Activated naive CD8-positive, alpha-beta T cell treated with anti-CD3 and anti-CD28 coated beads, Interleukin-2, amount 10 ng/mL, durations not matched to agents 7 days and 5 days (primary cell): ENCODE measurements at regions not wholly inside any gene's neighbourhood (a gene's known extent, or its start where the extent isn't known, plus 50 kb on each side); places are given as distances from the start of the nearest gene placed in this dataset.

Experiments used
- ATAC-seq: fragments of 150-1000 bp; cut with Tn5 transposase; one replicate; pipeline ENCODE4 v1.10.0; 2021; ENCODE audit warnings: low read depth, moderate library complexity
- POLR2A ChIA-PET: fragments of 350-600 bp; sonication (Branson Sonifier 250); formaldehyde crosslinking; loops from one replicate; lab custom pipeline; 2021; ENCODE audit warnings: antibody characterized with exemption; lab: Charles Lee
- DNase-seq: peaks from one replicate; pipeline ENCODE4 v3.0.0; 2021
- H3K27ac Mint-ChIP-seq: one replicate; pipeline ENCODE4 v1.8.0; 2022; ENCODE audit warnings: mild to moderate bottlenecking, mixed read lengths
- H3K27me3 Mint-ChIP-seq: one replicate; pipeline ENCODE4 v1.8.0; 2022; ENCODE audit warnings: mild to moderate bottlenecking, moderate library complexity, mixed read lengths
- H3K36me3 Mint-ChIP-seq: one replicate; pipeline ENCODE4 v1.8.0; 2021; ENCODE audit warnings: mild to moderate bottlenecking, mixed read lengths
- H3K4me1 Mint-ChIP-seq: one replicate; pipeline ENCODE4 v1.8.0; 2021; ENCODE audit warnings: mixed read lengths
- H3K4me3 Mint-ChIP-seq: one replicate; pipeline ENCODE4 v1.8.0; 2022; ENCODE audit warnings: mild to moderate bottlenecking, moderate library complexity, mixed read lengths
- H3K9me3 Mint-ChIP-seq: one replicate; pipeline ENCODE4 v1.8.0; 2021; ENCODE audit warnings: mixed read lengths

DNA sequence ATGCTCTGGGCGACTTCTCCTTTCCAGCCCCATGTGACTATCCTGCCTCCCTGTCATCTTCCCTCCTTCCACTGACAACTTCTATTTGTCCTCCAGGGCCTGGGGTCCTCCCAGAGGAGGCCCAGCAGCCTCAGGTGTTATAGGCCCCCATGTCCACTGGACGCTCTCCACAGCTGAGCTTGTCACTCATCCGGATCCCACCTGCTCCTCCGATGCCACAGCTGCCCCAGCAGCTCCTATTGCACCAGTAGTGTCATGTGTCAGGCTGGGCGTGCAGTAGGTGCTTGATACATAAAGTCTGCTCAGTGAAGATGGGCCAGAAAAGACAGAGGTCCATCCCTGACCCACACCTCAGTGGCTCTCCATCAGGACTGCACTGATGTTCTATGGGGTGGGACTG is 305.7 kb upstream of the MYT1L start:
- no peaks in the 10 kb centered on the region for H3K27me3 Mint-ChIP-seq

DNA sequence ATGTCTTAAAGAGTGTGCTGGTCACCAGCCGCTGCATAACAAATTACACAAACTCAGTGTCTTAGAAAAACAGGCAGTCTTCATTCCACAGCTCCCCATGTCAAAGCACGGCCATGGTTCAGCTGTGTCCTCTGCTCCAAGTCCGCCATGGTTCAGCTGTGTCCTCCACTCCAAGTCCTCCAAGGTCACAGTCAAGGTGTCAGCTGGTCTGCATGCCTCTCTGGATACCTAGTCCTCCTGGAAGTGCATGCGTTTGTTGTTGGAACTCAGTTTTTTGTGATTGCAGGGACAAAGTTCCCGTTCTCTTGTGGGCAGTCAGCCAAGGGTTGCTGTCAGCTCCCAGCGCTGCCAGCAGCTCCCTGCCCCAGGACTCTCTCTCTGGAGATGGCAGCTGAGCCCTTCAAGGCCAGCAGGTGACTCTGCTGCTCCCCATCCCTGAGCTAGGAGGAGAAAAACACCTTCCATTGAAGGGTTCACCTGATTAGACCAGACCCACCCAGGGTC is 304.0 kb upstream of the MYT1L start:
- ATAC-seq, result no peak
- H3K27ac Mint-ChIP-seq, result no peak overlapping the region
- H3K27me3 Mint-ChIP-seq, result no peaks in the 10 kb centered on the region
- no peak for DNase-seq
- H3K4me1 Mint-ChIP-seq, result no peaks in the 10 kb centered on the region
- no peak overlapping the region for H3K4me3 Mint-ChIP-seq
- no peaks in the 10 kb centered on the region for H3K9me3 Mint-ChIP-seq
- POLR2A ChIA-PET, result no interaction called here
- H3K36me3 Mint-ChIP-seq, result no peaks in the 10 kb centered on the region

More for the DNA sequence above, 305.7 kb upstream of the MYT1L start:
- no peaks in the 10 kb centered on the region for H3K36me3 Mint-ChIP-seq
- ATAC-seq, result no peak
- H3K4me1 Mint-ChIP-seq, result no peaks in the 10 kb centered on the region
- H3K9me3 Mint-ChIP-seq, result no peaks in the 10 kb centered on the region
- POLR2A ChIA-PET, result no interaction called here
- no peak overlapping the region for H3K27ac Mint-ChIP-seq
- no peak overlapping the region for H3K4me3 Mint-ChIP-seq
- DNase-seq, result no peak

DNA sequence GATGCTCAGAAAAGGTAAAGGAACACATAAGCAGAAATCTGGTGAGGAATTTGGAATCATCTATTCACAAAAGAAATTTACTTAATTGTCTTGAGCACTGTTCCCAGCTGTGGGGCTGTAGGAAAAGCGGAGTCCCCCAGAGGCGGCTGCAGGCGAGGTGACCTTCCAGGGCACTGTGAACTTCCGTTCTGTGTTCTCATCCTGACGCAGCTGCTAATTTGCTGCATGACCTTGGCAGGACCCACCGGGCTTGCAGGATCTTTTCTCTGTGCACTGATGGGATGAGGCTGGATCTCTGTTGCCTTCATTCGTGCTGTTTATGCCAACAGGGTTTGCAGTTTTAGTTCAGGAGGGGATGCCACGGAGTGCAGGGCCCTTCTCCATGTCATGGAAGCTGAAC is 301.9 kb upstream of the MYT1L start:
- Mint-ChIP-seq H3K4me3 (no peak overlapping the region), H3K9me3 (no peaks in the 10 kb centered on the region), H3K27ac (no peak overlapping the region), H3K27me3 (no peaks in the 10 kb centered on the region), H3K36me3 (no peaks in the 10 kb centered on the region), H3K4me1 (no peaks in the 10 kb centered on the region)
- ATAC-seq, result no peak
- POLR2A ChIA-PET, result no interaction called here
- no peak for DNase-seq

DNA sequence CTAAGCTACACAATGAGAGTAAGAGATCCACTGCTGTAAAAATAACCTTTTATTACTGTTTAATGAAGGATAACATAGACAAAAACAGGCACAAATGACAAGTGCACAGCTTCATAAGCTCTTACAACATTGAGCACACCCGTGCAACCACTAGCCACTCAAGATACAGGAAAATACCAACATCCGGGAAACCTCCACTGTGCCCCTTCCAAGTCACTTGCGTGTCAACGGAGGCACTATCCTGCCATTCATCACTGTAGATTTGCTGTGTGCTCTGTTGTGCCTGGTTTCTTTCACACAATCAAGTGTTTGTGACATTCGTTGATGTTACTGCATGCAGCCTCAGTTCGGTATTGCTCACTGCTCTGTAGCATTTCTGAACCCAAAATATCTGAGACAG is 292.9 kb upstream of the MYT1L start:
- no peaks in the 10 kb centered on the region for H3K36me3 Mint-ChIP-seq
- ATAC-seq (no peak), DNase-seq (no peak)
- peaks cover 2% of the 10 kb centered on the region for H3K27me3 Mint-ChIP-seq
- POLR2A ChIA-PET, result no interaction called here
- no peaks in the 10 kb centered on the region for H3K4me1 Mint-ChIP-seq
- H3K27ac Mint-ChIP-seq, result no peak overlapping the region
- H3K9me3 Mint-ChIP-seq, result no peaks in the 10 kb centered on the region
- H3K4me3 Mint-ChIP-seq, result no peak overlapping the region

DNA sequence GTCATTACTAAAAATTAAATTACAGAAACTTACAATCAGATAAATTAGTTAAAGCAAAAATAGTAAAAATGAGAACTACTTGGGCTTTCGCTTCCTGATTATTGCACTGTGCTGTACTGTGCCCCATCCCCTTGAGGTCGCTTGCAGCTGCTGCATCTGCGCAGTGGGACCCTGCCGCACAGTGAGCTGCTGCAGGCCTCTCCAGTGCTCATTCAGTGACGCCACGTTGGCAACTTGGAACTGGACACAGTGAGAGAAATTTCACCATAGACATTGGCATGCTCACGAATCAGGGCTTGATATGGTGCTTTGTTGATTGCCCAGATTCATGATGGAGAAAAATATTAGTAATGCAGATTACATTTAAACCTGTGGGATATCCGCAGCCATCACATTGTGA is 290.8 kb upstream of the MYT1L start:
- no peaks in the 10 kb centered on the region for H3K4me1 Mint-ChIP-seq
- no peak for DNase-seq
- POLR2A ChIA-PET, result interaction anchor here (1.0 kb wide), 1 partner anchor 24 kb away, joined by 4 read pairs; no protein-coding TSS in a partner anchor

DNA sequence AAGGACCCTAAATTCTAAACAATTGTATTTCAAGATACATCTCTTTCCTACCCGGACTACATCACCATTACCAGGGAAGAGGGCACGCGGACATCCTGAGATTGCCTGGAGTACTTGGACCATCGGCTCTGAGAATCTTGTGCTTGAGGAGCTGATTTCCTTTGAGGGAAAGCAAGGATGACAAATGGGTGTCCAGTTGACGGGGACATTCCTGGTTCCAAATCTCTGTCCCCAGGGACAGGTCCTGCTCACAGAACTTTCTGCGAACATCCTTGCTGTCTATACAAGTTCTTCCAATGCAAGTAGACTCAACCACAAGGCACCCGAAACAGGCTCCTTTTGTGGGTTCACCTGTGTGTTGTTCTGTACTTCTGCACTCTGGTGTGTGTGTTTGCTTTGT is 289.5 kb upstream of the MYT1L start:
- no peak overlapping the region for H3K27ac Mint-ChIP-seq
- POLR2A ChIA-PET, result no interaction called here

More for the DNA sequence above, 290.8 kb upstream of the MYT1L start:
- no peak overlapping the region for H3K27ac Mint-ChIP-seq
- ATAC-seq, result no peak
- H3K4me3 Mint-ChIP-seq, result no peak overlapping the region
- no peaks in the 10 kb centered on the region for H3K36me3 Mint-ChIP-seq
- H3K9me3 Mint-ChIP-seq, result no peaks in the 10 kb centered on the region
- peaks cover 10% of the 10 kb centered on the region for H3K27me3 Mint-ChIP-seq

DNA sequence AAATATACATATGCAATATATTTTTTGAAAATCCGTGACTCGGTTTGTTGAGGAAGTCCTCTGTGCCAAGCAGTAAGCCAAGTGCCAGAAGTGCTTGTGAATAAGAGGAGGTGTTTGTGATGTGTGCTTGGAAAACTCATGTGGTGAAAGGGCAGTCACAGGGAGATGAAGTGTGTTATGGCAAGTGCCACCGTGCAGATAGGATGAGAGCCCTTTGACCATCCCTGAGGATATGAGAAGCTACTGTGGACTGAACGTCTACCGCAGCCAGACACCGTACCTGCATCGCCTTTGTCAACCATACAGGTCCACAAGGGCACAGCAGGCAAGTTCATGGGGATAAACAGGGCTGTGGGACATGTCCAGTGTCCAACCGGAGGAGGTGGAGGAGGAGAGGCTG is 288.9 kb upstream of the MYT1L start:
- Mint-ChIP-seq H3K4me1 (no peaks in the 10 kb centered on the region), H3K27me3 (peaks cover 13% of the 10 kb centered on the region), H3K9me3 (no peaks in the 10 kb centered on the region), H3K4me3 (no peak overlapping the region), H3K36me3 (no peaks in the 10 kb centered on the region), H3K27ac (no peak overlapping the region)
- ATAC-seq, result no peak
- no peak for DNase-seq
- POLR2A ChIA-PET, result no interaction called here

More for the DNA sequence above, 289.5 kb upstream of the MYT1L start:
- Mint-ChIP-seq H3K4me1 (no peaks in the 10 kb centered on the region), H3K36me3 (no peaks in the 10 kb centered on the region), H3K27me3 (peaks cover 10% of the 10 kb centered on the region), H3K9me3 (no peaks in the 10 kb centered on the region), H3K4me3 (no peak overlapping the region)
- no peak for ATAC-seq
- DNase-seq, result no peak

DNA sequence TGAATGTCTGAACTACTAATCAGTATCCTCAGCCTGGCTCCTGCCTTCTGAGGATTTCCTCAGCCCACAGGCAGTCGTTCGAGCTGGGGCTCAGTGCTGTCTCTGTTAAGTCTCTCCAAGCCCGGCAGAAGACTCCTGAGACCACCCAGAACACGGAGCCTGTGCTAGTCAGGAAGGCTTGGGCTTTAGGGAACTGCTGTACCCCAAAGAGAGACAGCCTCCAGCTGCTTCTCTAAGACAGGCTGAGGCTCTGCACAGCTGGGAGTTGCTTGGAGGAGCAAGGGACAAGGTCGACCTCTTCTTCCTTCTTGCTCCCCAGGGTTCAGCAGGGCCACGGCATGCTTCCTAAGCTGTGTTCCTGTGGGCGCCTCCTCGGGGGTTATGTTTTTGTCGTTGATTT is 283.4 kb upstream of the MYT1L start:
- Mint-ChIP-seq H3K4me1 (peaks cover 8% of the 10 kb centered on the region), H3K27me3 (peaks cover 17% of the 10 kb centered on the region), H3K4me3 (peak overlapping the region; percentile 18), H3K9me3 (peaks cover 6% of the 10 kb centered on the region), H3K27ac (no peak overlapping the region), H3K36me3 (peaks cover 3% of the 10 kb centered on the region)
- DNase-seq, result no peak
- POLR2A ChIA-PET, result interaction anchor here (1.2 to 3.0 kb wide), 2 partner anchors 31 to 33 kb away, joined by 3 to 16 read pairs; no protein-coding TSS in a partner anchor
- ATAC-seq, result no peak

DNA sequence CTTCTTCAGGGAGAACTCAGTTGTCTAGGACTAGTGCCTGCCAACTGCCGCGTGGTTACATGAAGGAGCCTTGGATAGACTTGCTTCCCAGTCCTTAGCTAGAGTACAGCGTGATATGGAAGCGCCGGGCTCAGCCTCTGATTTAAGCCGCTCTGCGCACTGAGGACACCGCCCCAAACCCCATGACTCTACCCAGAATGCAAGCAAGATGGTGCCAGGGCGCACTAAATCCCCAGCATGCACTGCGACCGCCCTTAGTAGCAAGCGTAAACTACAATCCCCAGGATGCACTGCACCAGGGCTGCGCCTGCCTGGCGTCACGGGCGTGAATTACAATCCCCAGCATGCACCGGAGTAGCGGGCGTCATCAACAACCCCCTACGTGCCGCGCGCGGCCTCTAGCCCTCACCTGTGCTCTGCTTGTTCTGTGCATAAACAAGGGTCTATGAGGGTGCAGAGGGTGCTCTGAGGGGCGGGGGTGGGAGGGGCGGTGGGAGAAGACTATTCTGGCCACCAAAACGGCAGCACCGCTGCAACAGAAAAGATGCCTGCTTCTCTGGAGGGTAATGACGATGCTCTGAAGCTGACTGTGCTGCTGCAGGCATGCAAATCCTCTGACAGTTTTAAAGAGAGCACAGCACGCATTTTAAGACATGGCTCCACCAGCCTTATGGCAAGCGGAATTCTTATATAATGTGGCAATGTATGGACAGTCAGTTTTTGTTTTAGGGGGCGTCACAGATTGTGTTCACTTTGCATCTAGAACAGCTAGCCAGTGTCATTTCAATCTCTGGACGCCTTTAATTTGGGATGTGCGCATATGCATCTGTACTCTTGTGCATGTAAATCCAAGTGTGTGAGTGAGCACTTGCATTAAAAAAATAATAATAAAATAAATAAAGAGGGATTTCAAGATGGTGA is 282.5 kb upstream of the MYT1L start:
- H3K36me3 Mint-ChIP-seq, result peaks cover 3% of the 10 kb centered on the region
- H3K4me3 Mint-ChIP-seq, result peak overlapping the region; percentile 83
- POLR2A ChIA-PET, result interaction anchor here (0.6 to 3.0 kb wide), 3 partner anchors 32 to 58 kb away, joined by 3 to 16 read pairs (median 4); no protein-coding TSS in a partner anchor
- peaks cover 15% of the 10 kb centered on the region for H3K27me3 Mint-ChIP-seq
- peaks cover 8% of the 10 kb centered on the region for H3K4me1 Mint-ChIP-seq
- peaks cover 6% of the 10 kb centered on the region for H3K9me3 Mint-ChIP-seq
- peak overlapping the region; percentile 84 for H3K27ac Mint-ChIP-seq
- ATAC-seq (peak; percentile 98), DNase-seq (peak; percentile 85)

DNA sequence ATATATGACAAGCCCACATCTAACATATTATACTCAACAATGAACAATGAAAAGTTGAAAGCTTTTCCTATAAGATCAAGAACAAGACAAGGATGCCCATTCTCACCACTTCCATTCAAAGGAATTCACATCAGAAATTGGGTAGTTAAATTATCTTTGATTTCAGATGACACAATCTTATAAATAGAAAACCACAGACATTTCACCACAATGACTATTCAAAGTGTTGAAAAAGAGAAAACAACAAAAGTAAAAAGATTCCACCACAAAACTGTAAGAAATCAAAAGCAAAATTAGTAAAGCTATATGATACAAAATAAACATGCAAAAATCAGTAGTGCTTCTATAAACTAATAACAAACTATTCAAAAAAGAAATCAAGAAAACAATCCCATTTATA is 279.7 kb upstream of the MYT1L start:
- ATAC-seq (no peak), DNase-seq (no peak)
- no peak overlapping the region for H3K27ac Mint-ChIP-seq
- peaks cover 6% of the 10 kb centered on the region for H3K9me3 Mint-ChIP-seq
- H3K4me3 Mint-ChIP-seq, result no peak overlapping the region
- peaks cover 3% of the 10 kb centered on the region for H3K36me3 Mint-ChIP-seq
- POLR2A ChIA-PET, result no interaction called here
- H3K4me1 Mint-ChIP-seq, result peaks cover 11% of the 10 kb centered on the region
- peaks cover 7% of the 10 kb centered on the region for H3K27me3 Mint-ChIP-seq

DNA sequence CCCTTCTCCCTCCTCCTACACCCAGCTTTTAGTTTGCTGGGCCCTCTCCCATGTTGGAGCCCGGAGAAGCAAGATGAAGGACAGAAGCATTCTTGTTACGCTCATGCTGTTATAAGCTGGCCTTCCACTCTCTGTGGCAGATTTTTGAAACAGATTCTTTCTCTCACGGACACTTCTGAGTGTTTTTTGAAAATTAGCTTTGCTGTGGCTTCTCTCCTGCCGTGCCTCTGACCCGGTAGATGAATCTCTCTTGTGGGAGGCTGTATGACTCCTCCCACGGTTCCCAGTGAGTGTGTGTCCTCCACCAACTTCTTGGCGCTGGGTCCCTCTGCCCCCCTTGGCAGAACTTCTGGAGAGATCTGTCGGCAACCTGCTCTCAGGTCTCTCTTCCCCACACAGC is 269.3 kb upstream of the MYT1L start:
- POLR2A ChIA-PET, result no interaction called here
- Mint-ChIP-seq H3K27ac (no peak overlapping the region), H3K27me3 (peaks cover 8% of the 10 kb centered on the region), H3K4me1 (no peaks in the 10 kb centered on the region), H3K4me3 (no peak overlapping the region), H3K9me3 (peaks cover 1% of the 10 kb centered on the region), H3K36me3 (no peaks in the 10 kb centered on the region)
- ATAC-seq (no peak), DNase-seq (no peak)

DNA sequence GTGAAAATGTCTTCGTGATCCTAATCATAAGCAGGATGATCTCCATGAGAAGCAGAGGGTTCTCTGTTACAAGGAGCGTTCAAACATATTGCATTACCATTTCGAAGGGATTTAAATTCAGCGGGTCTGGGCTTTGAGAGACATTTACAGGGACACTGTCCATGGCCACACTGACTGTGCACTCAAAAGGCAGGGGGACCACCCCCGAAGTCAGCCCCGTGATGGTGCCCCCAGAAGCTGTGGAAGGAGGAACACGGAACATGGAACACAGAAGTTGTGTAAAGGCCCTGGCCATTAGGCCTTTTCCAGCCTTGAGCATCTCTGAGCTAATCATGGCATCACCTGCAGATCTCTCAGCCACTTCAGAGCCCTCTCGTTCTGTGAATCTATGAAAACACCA is 268.4 kb upstream of the MYT1L start:
- DNase-seq, result no peak
- H3K4me3 Mint-ChIP-seq, result no peak overlapping the region
- no peaks in the 10 kb centered on the region for H3K36me3 Mint-ChIP-seq
- ATAC-seq, result no peak
- H3K4me1 Mint-ChIP-seq, result no peaks in the 10 kb centered on the region
- no peak overlapping the region for H3K27ac Mint-ChIP-seq
- POLR2A ChIA-PET, result no interaction called here
- peaks cover 1% of the 10 kb centered on the region for H3K9me3 Mint-ChIP-seq
- peaks cover 14% of the 10 kb centered on the region for H3K27me3 Mint-ChIP-seq

DNA sequence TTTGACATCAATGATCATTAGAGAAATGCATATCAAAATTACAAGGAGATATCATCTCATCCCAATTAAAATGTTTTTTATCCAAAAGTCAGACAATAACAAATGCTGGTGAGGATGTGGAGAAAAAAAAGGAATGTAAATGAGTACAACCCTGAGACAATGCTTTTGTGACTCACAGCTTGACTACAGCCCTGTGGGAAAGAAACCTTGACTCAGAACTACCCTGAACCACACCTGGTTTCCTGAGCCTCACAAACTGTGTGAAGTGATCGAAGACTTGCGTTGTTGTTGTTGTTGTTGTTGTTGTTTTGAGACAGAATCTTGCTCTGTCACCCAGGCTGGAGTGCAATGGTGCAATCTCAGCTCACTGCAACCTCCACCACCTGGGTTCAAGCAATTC is 266.6 kb upstream of the MYT1L start:
- no peak overlapping the region for H3K4me3 Mint-ChIP-seq
- H3K36me3 Mint-ChIP-seq, result no peaks in the 10 kb centered on the region
- no peak overlapping the region for H3K27ac Mint-ChIP-seq
- DNase-seq (no peak), ATAC-seq (no peak)
- H3K9me3 Mint-ChIP-seq, result peaks cover 3% of the 10 kb centered on the region
- POLR2A ChIA-PET, result no interaction called here
- peaks cover 23% of the 10 kb centered on the region for H3K27me3 Mint-ChIP-seq
- H3K4me1 Mint-ChIP-seq, result no peaks in the 10 kb centered on the region

DNA sequence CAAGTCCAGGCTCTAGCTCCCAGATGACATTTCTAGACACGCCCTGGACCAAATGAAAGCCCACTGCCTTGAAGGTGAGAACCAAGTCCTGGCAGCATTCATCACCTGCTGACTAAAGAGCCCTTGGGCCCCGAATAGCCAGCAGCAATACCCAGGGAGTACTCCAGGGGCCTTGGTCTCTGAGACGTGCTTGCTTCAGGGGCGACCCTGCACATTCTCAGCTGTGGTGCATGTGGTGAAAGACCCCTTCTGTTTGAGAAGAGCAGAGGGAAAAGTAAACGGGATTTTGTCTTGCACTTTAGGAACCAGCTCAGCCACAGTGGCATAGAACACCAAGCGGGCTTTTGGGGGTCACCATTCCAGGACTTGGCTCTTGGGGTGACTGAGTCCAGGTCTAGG is 260.5 kb upstream of the MYT1L start:
- Mint-ChIP-seq H3K27ac (no peak overlapping the region), H3K4me3 (no peak overlapping the region), H3K9me3 (peaks cover 3% of the 10 kb centered on the region), H3K4me1 (no peaks in the 10 kb centered on the region), H3K36me3 (no peaks in the 10 kb centered on the region), H3K27me3 (peaks cover 20% of the 10 kb centered on the region)
- no peak for DNase-seq
- POLR2A ChIA-PET, result no interaction called here
- ATAC-seq, result no peak
